ENCODE measurements at regions not wholly inside any gene's neighbourhood (a gene's known extent, or its start where the extent isn't known, plus 50 kb on each side); places are given as distances from the start of the nearest gene placed in this dataset.

DNA sequence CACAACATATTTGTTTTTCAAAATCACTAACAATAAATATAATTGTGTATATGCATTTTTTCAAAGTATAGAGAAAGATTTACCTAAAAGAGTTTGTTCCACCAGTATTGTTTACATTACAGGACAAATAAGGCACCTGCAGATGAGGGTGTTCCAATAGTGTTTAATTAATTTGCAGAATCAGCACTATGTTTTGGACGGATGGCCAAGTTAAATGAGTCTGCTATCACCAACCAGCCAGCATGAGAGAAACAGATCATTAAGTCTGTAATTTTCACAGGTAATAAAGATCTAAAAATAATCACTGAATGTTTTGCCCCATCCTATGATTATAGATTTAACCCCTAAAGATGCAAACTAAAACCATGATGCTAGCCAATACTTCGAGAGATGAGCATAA, 2247.0 kb downstream of the NCAM2 start:
- DNase-seq: no peak

DNA sequence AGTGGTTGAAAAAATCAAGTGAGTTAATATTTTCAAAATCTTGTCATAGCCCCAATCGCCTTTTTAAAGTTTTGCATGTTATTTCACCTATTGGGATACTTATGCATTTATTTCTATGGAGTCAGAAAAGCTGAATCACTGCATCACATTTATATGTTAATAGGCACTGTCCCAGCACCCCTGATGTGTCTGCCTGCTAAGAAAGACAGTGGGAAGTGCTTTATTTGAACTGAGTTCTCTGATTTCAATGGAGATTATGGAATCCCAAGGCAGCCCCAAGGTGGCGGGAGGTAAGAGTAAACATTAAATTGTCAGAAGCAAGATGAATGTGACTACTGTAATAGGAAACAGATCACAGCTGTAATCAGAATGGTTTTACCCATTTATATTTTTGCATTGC, 2225.7 kb downstream of the NCAM2 start:
- DNase-seq: no peak

DNA sequence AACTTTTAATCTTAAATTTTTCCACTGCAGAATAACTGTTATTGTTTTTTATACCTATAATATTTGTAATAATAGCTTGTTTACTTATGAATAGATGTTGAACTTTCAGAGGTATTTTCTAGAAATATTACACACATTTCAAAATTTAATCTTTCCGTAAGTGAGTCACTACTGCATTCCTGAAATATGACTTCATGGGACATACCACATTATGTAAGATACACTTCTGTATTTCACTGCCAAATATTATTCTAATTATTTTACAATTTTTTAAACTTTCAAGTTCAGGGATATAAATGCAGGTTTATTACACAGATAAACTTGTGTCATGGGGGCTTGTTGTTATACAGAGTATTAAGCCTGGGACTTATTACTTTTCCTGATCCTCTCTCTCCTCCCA, 2220.5 kb downstream of the NCAM2 start:
- no peak for DNase-seq

DNA sequence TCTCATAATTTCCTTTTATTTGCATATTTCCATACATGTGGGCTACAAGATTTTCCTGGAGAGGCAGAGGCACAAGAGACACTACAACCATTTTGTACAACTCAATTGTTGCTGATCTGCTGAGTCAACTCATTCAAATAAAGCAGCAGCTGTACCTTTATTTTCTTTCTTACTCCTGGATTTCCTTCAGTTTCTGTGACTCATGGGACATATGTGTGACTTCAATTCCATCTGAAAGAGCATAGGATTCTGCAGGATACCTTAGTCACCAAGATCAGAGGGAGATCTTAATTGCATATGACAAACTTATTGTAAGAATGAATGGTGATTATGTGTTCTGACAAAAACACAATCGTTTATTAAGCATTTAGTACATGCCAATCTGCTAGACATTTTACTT, 2219.4 kb downstream of the NCAM2 start:
- no peak for DNase-seq

DNA sequence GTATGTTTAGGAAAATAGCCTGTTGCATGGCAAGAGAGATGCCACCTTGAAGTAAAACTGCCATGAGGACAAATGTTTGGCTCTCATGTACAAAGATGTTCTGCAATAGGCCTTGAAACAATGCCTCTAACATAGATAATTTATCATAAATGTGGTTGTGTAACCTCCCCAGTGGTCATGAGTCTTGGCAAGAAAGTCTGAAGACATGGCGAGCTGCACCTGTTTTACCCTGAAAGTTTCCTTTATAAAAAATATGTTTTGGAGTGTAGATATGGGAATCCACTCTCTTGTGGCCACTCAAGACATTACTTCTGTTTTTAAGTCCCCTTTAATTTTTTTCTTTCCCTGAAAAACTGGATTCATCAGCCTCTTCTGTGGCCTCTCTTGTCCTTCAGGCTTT, 2217.1 kb downstream of the NCAM2 start:
- no peak for DNase-seq

Measured in stimulated activated naive CD4-positive, alpha-beta T cell treated with Interleukin-2 at 50 U/mL for 16 hours (primary cell).